Epithelial cell of proximal tubule (primary cell): ENCODE measurements at regions not wholly inside any gene's neighbourhood (a gene's known extent, or its start where the extent isn't known, plus 50 kb on each side); places are given as distances from the start of the nearest gene placed in this dataset.
"Not testable (repeated sequence)": the region's sequence is repeated elsewhere in the genome, so short reads cannot be mapped to it uniquely, and the experiment has no call there.

ENCODE experiments used
- DNase-seq: peaks from one replicate; pipeline ENCODE4 v3.0.0-alpha.2; 2011; ENCODE audit warnings: low read depth
- H3K4me3 ChIP-seq: 2 replicates; pipeline ENCODE4 v1.5.1; 2011; ENCODE audit warnings: low read depth, mild to moderate bottlenecking, low read length
- TF ChIP-seq, protein P1 (sequence below): conservative IDR thresholded peaks from 2 replicates; pipeline ENCODE4 v1.5.1; 2012; ENCODE audit warnings: low read depth, mild to moderate bottlenecking, low read length

GRCh38 chr1:8228253-8228652 is 89.7 kb upstream of the SLC45A1 start:
- no peak for DNase-seq
- TF ChIP-seq, protein P1, sequence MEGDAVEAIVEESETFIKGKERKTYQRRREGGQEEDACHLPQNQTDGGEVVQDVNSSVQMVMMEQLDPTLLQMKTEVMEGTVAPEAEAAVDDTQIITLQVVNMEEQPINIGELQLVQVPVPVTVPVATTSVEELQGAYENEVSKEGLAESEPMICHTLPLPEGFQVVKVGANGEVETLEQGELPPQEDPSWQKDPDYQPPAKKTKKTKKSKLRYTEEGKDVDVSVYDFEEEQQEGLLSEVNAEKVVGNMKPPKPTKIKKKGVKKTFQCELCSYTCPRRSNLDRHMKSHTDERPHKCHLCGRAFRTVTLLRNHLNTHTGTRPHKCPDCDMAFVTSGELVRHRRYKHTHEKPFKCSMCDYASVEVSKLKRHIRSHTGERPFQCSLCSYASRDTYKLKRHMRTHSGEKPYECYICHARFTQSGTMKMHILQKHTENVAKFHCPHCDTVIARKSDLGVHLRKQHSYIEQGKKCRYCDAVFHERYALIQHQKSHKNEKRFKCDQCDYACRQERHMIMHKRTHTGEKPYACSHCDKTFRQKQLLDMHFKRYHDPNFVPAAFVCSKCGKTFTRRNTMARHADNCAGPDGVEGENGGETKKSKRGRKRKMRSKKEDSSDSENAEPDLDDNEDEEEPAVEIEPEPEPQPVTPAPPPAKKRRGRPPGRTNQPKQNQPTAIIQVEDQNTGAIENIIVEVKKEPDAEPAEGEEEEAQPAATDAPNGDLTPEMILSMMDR = no peak
- H3K4me3 ChIP-seq = no peak overlapping the region

DNA sequence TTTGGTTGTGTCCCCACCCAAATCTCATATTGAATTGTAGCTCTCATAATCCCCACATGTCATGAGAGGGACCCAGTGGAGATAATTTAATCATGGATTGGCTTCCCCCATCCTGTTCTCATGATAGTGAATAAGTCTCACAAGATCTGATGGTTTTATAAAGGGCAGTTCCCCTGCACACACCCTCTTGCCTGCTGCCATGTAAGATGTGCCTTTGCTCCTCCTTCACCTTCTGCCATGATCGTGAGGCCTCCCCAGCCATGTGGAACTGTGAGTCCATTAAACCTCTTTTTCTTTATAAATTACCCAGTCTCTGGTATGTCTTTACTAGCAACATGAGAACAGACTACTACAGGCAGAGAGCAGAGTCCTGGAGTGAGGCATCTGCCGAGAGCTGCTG is 90.2 kb upstream of the SLC45A1 start:
- DNase-seq = not testable (repeated sequence)

DNA sequence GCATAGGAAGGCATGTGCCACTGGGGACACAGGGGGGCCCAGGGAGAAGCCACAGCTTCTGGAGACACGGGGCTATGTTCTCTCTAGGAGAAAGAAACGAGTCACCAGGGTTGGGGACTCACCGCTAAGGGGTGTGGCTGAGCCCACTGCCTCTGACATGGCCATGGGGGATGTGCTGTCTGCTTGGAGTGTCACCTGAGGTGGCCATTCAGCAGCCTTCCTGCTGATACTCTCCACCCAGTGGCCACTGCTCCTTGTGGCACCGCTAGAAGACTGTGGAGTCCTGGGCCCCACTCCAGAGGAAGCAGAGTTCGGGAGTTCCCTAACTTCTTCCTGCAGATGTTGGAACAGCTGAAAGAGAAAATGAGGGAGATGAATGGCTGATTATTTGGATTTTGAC is 91.2 kb upstream of the SLC45A1 start:
- TF ChIP-seq, protein P1 = no peak
- no peak for DNase-seq

More for the DNA sequence above, 90.2 kb upstream of the SLC45A1 start:
- not testable (repeated sequence) for H3K4me3 ChIP-seq

GRCh38 chr1:8226024-8226423 is 91.9 kb upstream of the SLC45A1 start:
- H3K4me3 ChIP-seq, DNase-seq: not testable (repeated sequence)

More for the DNA sequence above, 91.2 kb upstream of the SLC45A1 start:
- no peak overlapping the region for H3K4me3 ChIP-seq

DNA sequence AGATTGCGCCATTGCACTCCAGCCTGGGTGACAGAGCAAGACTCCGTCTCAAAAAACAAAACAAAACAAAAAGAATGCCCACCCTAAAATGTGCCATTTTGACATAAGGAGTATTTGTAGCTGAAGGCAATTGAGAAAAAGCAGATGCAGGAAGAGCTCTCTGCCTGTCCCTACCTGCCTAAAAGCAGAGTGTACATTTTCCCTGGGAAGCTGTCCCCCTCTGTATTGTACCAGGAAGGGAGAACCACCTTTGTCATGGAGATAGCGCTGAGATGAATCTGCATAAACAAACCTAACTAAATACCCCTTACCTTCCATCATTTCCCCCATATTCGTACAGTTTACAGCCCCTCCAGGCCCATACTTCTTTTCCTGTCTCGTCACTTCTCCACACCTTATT is 94.4 kb upstream of the SLC45A1 start:
- DNase-seq = no peak
- TF ChIP-seq, protein P1 = no peak
- no peak overlapping the region for H3K4me3 ChIP-seq

DNA sequence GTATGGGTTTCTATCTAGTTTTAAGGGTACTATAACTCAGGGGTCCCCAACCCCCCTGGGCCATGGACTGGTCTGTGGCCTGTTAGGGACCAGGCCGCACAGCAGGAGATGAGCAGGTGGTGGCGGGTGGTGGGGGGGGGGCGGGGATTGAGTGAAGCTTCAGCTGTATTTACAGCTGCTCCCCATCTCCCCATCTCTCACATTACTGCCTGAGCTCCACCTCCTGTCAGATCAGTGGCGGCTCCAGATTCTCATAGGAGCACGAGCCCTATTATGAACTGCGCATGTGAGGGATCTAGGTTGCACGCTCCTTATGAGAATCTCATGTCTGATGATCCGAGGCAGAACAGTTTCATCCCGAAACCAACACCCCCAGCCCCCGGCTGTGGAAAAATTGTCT is 95.1 kb upstream of the SLC45A1 start:
- no peak for DNase-seq
- TF ChIP-seq, protein P1 = no peak
- no peak overlapping the region for H3K4me3 ChIP-seq

DNA sequence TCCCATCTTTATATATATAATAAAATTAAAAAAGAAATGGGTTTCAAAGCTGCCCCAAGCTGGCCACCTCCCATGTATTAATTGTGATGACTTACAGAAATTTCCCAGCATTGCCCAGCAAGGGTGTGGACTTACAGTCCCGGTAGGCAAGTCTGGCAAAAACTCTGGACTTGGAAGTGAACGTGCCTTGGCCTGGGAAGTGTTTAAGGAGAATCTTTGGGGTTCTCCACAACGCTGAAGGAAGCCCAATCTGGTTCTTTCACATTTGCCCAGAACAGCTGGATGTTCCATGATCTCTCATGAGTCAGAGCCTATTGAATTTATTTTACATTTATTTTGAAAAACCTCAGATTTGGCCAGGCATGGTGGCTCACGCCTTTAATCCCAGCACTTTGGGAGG is 98.4 kb upstream of the SLC45A1 start:
- TF ChIP-seq, protein P1 = no peak
- no peak overlapping the region for H3K4me3 ChIP-seq

GRCh38 chr1:8218351-8219092 is 99.4 kb upstream of the SLC45A1 start:
- no peak overlapping the region for H3K4me3 ChIP-seq
- TF ChIP-seq, protein P1 = no peak
- DNase-seq = no peak

More for the DNA sequence above, 98.4 kb upstream of the SLC45A1 start:
- no peak for DNase-seq
